Activated T-helper 2 cell treated with anti-CD3 and anti-CD28 coated beads, Interferon-gamma antibody, Interleukin-2, Interleukin-4, amounts not matched to agents 10 μg/mL and 5 μg/mL and 100 μg/mL, durations not matched to agents 14 hours and 24 hours and 36 hours (primary cell): ENCODE measurements at regions not wholly inside any gene's neighbourhood (a gene's known extent, or its start where the extent isn't known, plus 50 kb on each side); places are given as distances from the start of the nearest gene placed in this dataset.

Experiments
- DNase-seq: peaks from one replicate; pipeline ENCODE4 v3.0.0; 2021; ENCODE audit warnings: low spot score
- H3K27ac Mint-ChIP-seq: one replicate; pipeline ENCODE4 v1.8.0; 2021; ENCODE audit warnings: mixed read lengths
- H3K27me3 Mint-ChIP-seq: one replicate; pipeline ENCODE4 v1.8.0; 2021; ENCODE audit warnings: low read depth, mixed read lengths
- H3K36me3 Mint-ChIP-seq: one replicate; pipeline ENCODE4 v1.8.0; 2021; ENCODE audit warnings: low read depth, mixed read lengths
- H3K4me1 Mint-ChIP-seq: one replicate; pipeline ENCODE4 v1.8.0; 2021; ENCODE audit warnings: low read depth, mixed read lengths
- H3K4me3 Mint-ChIP-seq: one replicate; pipeline ENCODE4 v1.8.0; 2021; ENCODE audit warnings: low read depth, mild to moderate bottlenecking, moderate library complexity, mixed read lengths
- H3K9me3 Mint-ChIP-seq: one replicate; pipeline ENCODE4 v1.8.0; 2021; ENCODE audit warnings: mixed read lengths
- intact Hi-C: fragments of 100-400 bp; cut with micrococcal nuclease; formaldehyde crosslinking; loops from one replicate; pipeline ENCODE4 v1.15.1; 2023

- Mint-ChIP-seq H3K27ac (no peak overlapping the region), H3K9me3 (peaks cover 15% of the 10 kb centered on the region), H3K4me3 (no peak overlapping the region), H3K36me3 (no peaks in the 10 kb centered on the region), H3K4me1 (no peaks in the 10 kb centered on the region), H3K27me3 (no peaks in the 10 kb centered on the region)
- intact Hi-C loops, result no loop called here
- DNase-seq, result no peak
Observed at GRCh38 chr12:128133321-128134073, 133.5 kb upstream of the TMEM132C start.

- Mint-ChIP-seq H3K27ac (no peak overlapping the region), H3K36me3 (no peaks in the 10 kb centered on the region), H3K4me3 (no peak overlapping the region), H3K27me3 (no peaks in the 10 kb centered on the region), H3K4me1 (no peaks in the 10 kb centered on the region), H3K9me3 (peaks cover 16% of the 10 kb centered on the region)
- intact Hi-C loops, result no loop called here
- no peak for DNase-seq
Observed at GRCh38 chr12:128137140-128137539, 129.8 kb upstream of the TMEM132C start.

GRCh38 chr12:128138125-128138524, 128.8 kb upstream of the TMEM132C start:
- H3K9me3 Mint-ChIP-seq, result peaks cover 20% of the 10 kb centered on the region
- intact Hi-C loops, result no loop called here

GRCh38 chr12:128140551-128140950, 126.4 kb upstream of the TMEM132C start:
- Mint-ChIP-seq H3K27me3 (no peaks in the 10 kb centered on the region), H3K4me3 (no peak overlapping the region), H3K36me3 (no peaks in the 10 kb centered on the region), H3K27ac (no peak overlapping the region), H3K4me1 (no peaks in the 10 kb centered on the region), H3K9me3 (peaks cover 21% of the 10 kb centered on the region)
- intact Hi-C loops, result no loop called here
- no peak for DNase-seq

More at GRCh38 chr12:128138125-128138524, 128.8 kb upstream of the TMEM132C start:
- H3K36me3 Mint-ChIP-seq, result no peaks in the 10 kb centered on the region
- no peaks in the 10 kb centered on the region for H3K27me3 Mint-ChIP-seq
- no peaks in the 10 kb centered on the region for H3K4me1 Mint-ChIP-seq
- DNase-seq, result no peak
- no peak overlapping the region for H3K4me3 Mint-ChIP-seq
- H3K27ac Mint-ChIP-seq, result no peak overlapping the region

GRCh38 chr12:128150961-128151360, 116.0 kb upstream of the TMEM132C start:
- Mint-ChIP-seq H3K27ac (no peak overlapping the region), H3K4me3 (no peak overlapping the region), H3K4me1 (no peaks in the 10 kb centered on the region), H3K36me3 (no peaks in the 10 kb centered on the region), H3K27me3 (no peaks in the 10 kb centered on the region), H3K9me3 (peaks cover 22% of the 10 kb centered on the region)
- intact Hi-C loops, result no loop called here
- no peak for DNase-seq

- DNase-seq, result no peak
- H3K36me3 Mint-ChIP-seq, result no peaks in the 10 kb centered on the region
- peaks cover 20% of the 10 kb centered on the region for H3K9me3 Mint-ChIP-seq
- H3K27ac Mint-ChIP-seq, result no peak overlapping the region
- H3K27me3 Mint-ChIP-seq, result no peaks in the 10 kb centered on the region
- H3K4me3 Mint-ChIP-seq, result no peak overlapping the region
- no peaks in the 10 kb centered on the region for H3K4me1 Mint-ChIP-seq
- intact Hi-C loops, result no loop called here
Observed at GRCh38 chr12:128155571-128155970, 111.4 kb upstream of the TMEM132C start.

- DNase-seq, result no peak
- Mint-ChIP-seq H3K9me3 (peaks cover 8% of the 10 kb centered on the region), H3K4me3 (no peak overlapping the region), H3K4me1 (no peaks in the 10 kb centered on the region), H3K27me3 (no peaks in the 10 kb centered on the region), H3K27ac (no peak overlapping the region), H3K36me3 (no peaks in the 10 kb centered on the region)
- intact Hi-C loops, result no loop called here
Observed at GRCh38 chr12:128163086-128163485, 103.9 kb upstream of the TMEM132C start.

- no peak overlapping the region for H3K27ac Mint-ChIP-seq
- DNase-seq, result no peak
- no peaks in the 10 kb centered on the region for H3K27me3 Mint-ChIP-seq
- intact Hi-C loops, result no loop called here
- peaks cover 19% of the 10 kb centered on the region for H3K9me3 Mint-ChIP-seq
- H3K4me1 Mint-ChIP-seq, result no peaks in the 10 kb centered on the region
- H3K4me3 Mint-ChIP-seq, result no peak overlapping the region
- H3K36me3 Mint-ChIP-seq, result no peaks in the 10 kb centered on the region
Observed at GRCh38 chr12:128164533-128164932, 102.4 kb upstream of the TMEM132C start.

- DNase-seq, result no peak
- Mint-ChIP-seq H3K9me3 (peaks cover 24% of the 10 kb centered on the region), H3K27me3 (no peaks in the 10 kb centered on the region), H3K36me3 (no peaks in the 10 kb centered on the region), H3K4me3 (no peak overlapping the region), H3K27ac (no peak overlapping the region), H3K4me1 (no peaks in the 10 kb centered on the region)
- intact Hi-C loops, result no loop called here
Observed at GRCh38 chr12:128165387-128165786, 101.6 kb upstream of the TMEM132C start.

- intact Hi-C loops, result no loop called here
- Mint-ChIP-seq H3K27me3 (no peaks in the 10 kb centered on the region), H3K27ac (no peak overlapping the region), H3K4me3 (no peak overlapping the region), H3K9me3 (peaks cover 35% of the 10 kb centered on the region), H3K36me3 (no peaks in the 10 kb centered on the region), H3K4me1 (no peaks in the 10 kb centered on the region)
- DNase-seq, result no peak
Observed at GRCh38 chr12:128168273-128168672, 98.7 kb upstream of the TMEM132C start.

GRCh38 chr12:128170181-128170580, 96.8 kb upstream of the TMEM132C start:
- no peak overlapping the region for H3K4me3 Mint-ChIP-seq
- H3K9me3 Mint-ChIP-seq, result peaks cover 37% of the 10 kb centered on the region
- DNase-seq, result no peak
- H3K4me1 Mint-ChIP-seq, result no peaks in the 10 kb centered on the region
- no peaks in the 10 kb centered on the region for H3K36me3 Mint-ChIP-seq
- intact Hi-C loops, result no loop called here
- no peak overlapping the region for H3K27ac Mint-ChIP-seq
- no peaks in the 10 kb centered on the region for H3K27me3 Mint-ChIP-seq

- intact Hi-C loops, result no loop called here
Observed at GRCh38 chr12:128178565-128178964, 88.4 kb upstream of the TMEM132C start.

GRCh38 chr12:128178966-128179365, 88.0 kb upstream of the TMEM132C start:
- Mint-ChIP-seq H3K36me3 (no peaks in the 10 kb centered on the region), H3K27ac (no peak overlapping the region), H3K27me3 (no peaks in the 10 kb centered on the region)

More at GRCh38 chr12:128178565-128178964, 88.4 kb upstream of the TMEM132C start:
- Mint-ChIP-seq H3K27ac (no peak overlapping the region), H3K9me3 (peaks cover 23% of the 10 kb centered on the region), H3K36me3 (no peaks in the 10 kb centered on the region), H3K4me3 (no peak overlapping the region), H3K4me1 (no peaks in the 10 kb centered on the region), H3K27me3 (no peaks in the 10 kb centered on the region)
- DNase-seq, result no peak

More at GRCh38 chr12:128178966-128179365, 88.0 kb upstream of the TMEM132C start:
- no peak overlapping the region for H3K4me3 Mint-ChIP-seq
- H3K9me3 Mint-ChIP-seq, result peaks cover 23% of the 10 kb centered on the region
- no peaks in the 10 kb centered on the region for H3K4me1 Mint-ChIP-seq
- no peak for DNase-seq
- intact Hi-C loops, result no loop called here
